A549 (cell line): ENCODE measurements at regions not wholly inside any gene's neighbourhood (a gene's known extent, or its start where the extent isn't known, plus 50 kb on each side); places are given as distances from the start of the nearest gene placed in this dataset.

ENCODE experiments used
- ATAC-seq, 2 experiments: fragments of 200-7000 bp in 1 of 2; fragments of >200 bp in 1 of 2; cut with Nextera tagmentation in 1 of 2; cut with Tn5 transposase in 1 of 2; 3 replicates each; pipeline versions ENCODE4 v1.8.0 to v1.9.1; 2018 to 2020; ENCODE audit warnings: mild to moderate bottlenecking in 1 of 2, moderate library complexity in 1 of 2
- CTCF ChIA-PET: fragments of 300-600 bp; sonication (Branson Sonifier 250); formaldehyde crosslinking; extraction: SDS; loops from one replicate; lab custom pipeline; 2021; ENCODE audit warnings: antibody characterized with exemption, inconsistent platforms; lab: Yijun Ruan, JAX
- POLR2A ChIA-PET: fragments of 350-600 bp; formaldehyde crosslinking; extraction: SDS; loops from one replicate; lab custom pipeline; 2021; ENCODE audit warnings: antibody characterized with exemption, inconsistent platforms; lab: Yijun Ruan, JAX
- DNase-seq, 2 experiments: peaks; one replicate each; pipeline versions ENCODE4 v3.0.0 to v3.0.0-alpha.2; 2011 to 2016; ENCODE audit warnings: low read depth in 1 of 2, low spot score in 1 of 2
- FAIRE-seq: peaks from 2 replicates; lab custom pipeline; 2011; peaks lifted over from hg19 to GRCh38; lab: Jason Lieb, UNC
- H3K27ac ChIP-seq, 2 experiments: fragments of >200 bp; sonication (Bioruptor Twin); formaldehyde crosslinking; 3 replicates each; pipeline ENCODE4 v1.5.1; 2016 to 2017
- H3K4me1 ChIP-seq: fragments of >200 bp; sonication (Bioruptor Twin); formaldehyde crosslinking; 3 replicates; pipeline ENCODE4 v1.6.1; 2016
- H3K4me2 ChIP-seq: fragments of >200 bp; sonication (Bioruptor Twin); formaldehyde crosslinking; 3 replicates; pipeline ENCODE4 v1.6.1; 2016
- H3K4me3 ChIP-seq: fragments of >200 bp; sonication (Bioruptor Twin); formaldehyde crosslinking; 3 replicates; pipeline ENCODE4 v1.5.1; 2016
- H3K9me3 ChIP-seq: fragments of >200 bp; sonication (Bioruptor Twin); formaldehyde crosslinking; 3 replicates; pipeline ENCODE4 v1.6.1; 2016
- BCL3 ChIP-seq: fragments of >200 bp; sonication (Bioruptor Twin); formaldehyde crosslinking; IDR thresholded peaks from 3 replicates; pipeline ENCODE4 v1.6.1; 2016
- BHLHE40 ChIP-seq: IDR thresholded peaks from 2 replicates; pipeline ENCODE4 v1.6.1; 2012; ENCODE audit warnings: low read depth, low read length, inconsistent platforms
- CBX8 ChIP-seq: fragments of 200-600 bp; sonication (generic); IDR thresholded peaks from 2 replicates; pipeline ENCODE4 v1.6.1; 2016
- CHD2 ChIP-seq: fragments of 150-350 bp; IDR thresholded peaks from 2 replicates; pipeline ENCODE4 v1.6.1; 2014; ENCODE audit warnings: low read length; ENCODE audit not compliant: partially characterized antibody
- CHD4 ChIP-seq: fragments of 200-600 bp; sonication (generic); IDR thresholded peaks from 2 replicates; pipeline ENCODE4 v1.6.1; 2016; ENCODE audit warnings: antibody characterized with exemption, mild to moderate bottlenecking, borderline replicate concordance
- CTCF ChIP-seq: fragments of >200 bp; sonication (Bioruptor Twin); formaldehyde crosslinking; IDR thresholded peaks from 3 replicates; pipeline ENCODE4 v1.5.1; 2016
- FOSB ChIP-seq: fragments of 250-450 bp; sonication (Bioruptor Pico); IDR thresholded peaks from 2 replicates; pipeline ENCODE4 v1.5.0; 2020; ENCODE audit warnings: mild to moderate bottlenecking, moderate library complexity
- FOSL2 ChIP-seq, 2 experiments: fragments of 450-650 bp in 1 of 2; fragments of >200 bp in 1 of 2; sonication (Bioruptor Twin) in 1 of 2; formaldehyde crosslinking; IDR thresholded peaks; 2 replicates each; pipeline versions ENCODE4 v1.5.0 to v1.6.1; 2016 to 2020; ENCODE audit warnings: mild to moderate bottlenecking in 1 of 2, moderate library complexity in 1 of 2
- GATA3 ChIP-seq: IDR thresholded peaks from 2 replicates; pipeline ENCODE4 v1.6.1; 2012; ENCODE audit warnings: borderline replicate concordance
- HEYL ChIP-seq: fragments of 250-450 bp; sonication (Bioruptor Pico); IDR thresholded peaks from 2 replicates; pipeline ENCODE4 v1.8.0; 2021; ENCODE audit warnings: mild to moderate bottlenecking, moderate library complexity
- HMGXB4 ChIP-seq: fragments of 250-450 bp; sonication (Bioruptor Pico); IDR thresholded peaks from 2 replicates; pipeline ENCODE4 v1.5.0; 2021; ENCODE audit warnings: mild to moderate bottlenecking, moderate library complexity, borderline replicate concordance
- HOXB13 ChIP-seq: fragments of 250-450 bp; sonication (Bioruptor Pico); IDR thresholded peaks from 2 replicates; pipeline ENCODE4 v1.5.0; 2020; ENCODE audit warnings: low read depth, mild to moderate bottlenecking, moderate library complexity
- HOXB5 ChIP-seq: fragments of 250-450 bp; sonication (Bioruptor Pico); IDR thresholded peaks from 2 replicates; pipeline ENCODE4 v1.5.0; 2020; ENCODE audit warnings: mild to moderate bottlenecking, moderate library complexity
- JUN ChIP-seq, 2 experiments: fragments of >200 bp; sonication (Bioruptor Twin); formaldehyde crosslinking; IDR thresholded peaks; 2 replicates in 1 of 2; 3 replicates in 1 of 2; pipeline ENCODE4 v1.6.1; 2016 to 2017
- JUNB ChIP-seq: fragments of >200 bp; sonication (Bioruptor Twin); formaldehyde crosslinking; IDR thresholded peaks from 2 replicates; pipeline ENCODE4 v1.6.1; 2016
- KDM1A ChIP-seq: fragments of 200-600 bp; sonication (generic); IDR thresholded peaks from 2 replicates; pipeline ENCODE4 v1.6.1; 2016; ENCODE audit warnings: low read depth, mild to moderate bottlenecking
- KDM5A ChIP-seq: fragments of 200-600 bp; sonication (generic); IDR thresholded peaks from 2 replicates; pipeline ENCODE4 v1.6.1; 2016; ENCODE audit warnings: antibody characterized with exemption, mild to moderate bottlenecking
- MAFK ChIP-seq: fragments of 450-650 bp; IDR thresholded peaks from 2 replicates; pipeline ENCODE4 v1.6.1; 2014; ENCODE audit not compliant: partially characterized antibody
- MAZ ChIP-seq: fragments of 150-350 bp; IDR thresholded peaks from 2 replicates; pipeline ENCODE4 v1.6.1; 2014; ENCODE audit warnings: antibody characterized with exemption, low read depth, low read length, borderline replicate concordance
- NFE2L2 ChIP-seq: fragments of 150-350 bp; conservative IDR thresholded peaks from 2 replicates; pipeline ENCODE4 v1.6.1; 2014; ENCODE audit warnings: low read length
- NPAS2 ChIP-seq: fragments of 250-450 bp; sonication (Bioruptor Pico); IDR thresholded peaks from 2 replicates; pipeline ENCODE4 v1.8.0; 2022; ENCODE audit warnings: mild to moderate bottlenecking, moderate library complexity, borderline replicate concordance
- NR3C1 ChIP-seq: fragments of >200 bp; sonication (Bioruptor Twin); formaldehyde crosslinking; IDR thresholded peaks from 3 replicates; pipeline ENCODE4 v1.6.1; 2017
- POLR2AphosphoS2 ChIP-seq: conservative IDR thresholded peaks from 2 replicates; pipeline ENCODE4 v1.6.1; 2012; ENCODE audit warnings: low read length, improper control_type of control experiment, inconsistent platforms
- RARB ChIP-seq: fragments of 250-450 bp; sonication (Bioruptor Pico); IDR thresholded peaks from 2 replicates; pipeline ENCODE4 v1.8.0; 2021; ENCODE audit warnings: mild to moderate bottlenecking, moderate library complexity
- SMC3 ChIP-seq: fragments of >200 bp; sonication (Bioruptor Twin); formaldehyde crosslinking; IDR thresholded peaks from 3 replicates; pipeline ENCODE4 v1.6.1; 2018; ENCODE audit warnings: inconsistent platforms
- SREBF2 ChIP-seq: fragments of 450-650 bp; IDR thresholded peaks from 2 replicates; pipeline ENCODE4 v1.6.1; 2014; ENCODE audit warnings: mild to moderate bottlenecking, moderate library complexity
- USF2 ChIP-seq: fragments of 450-650 bp; IDR thresholded peaks from 2 replicates; pipeline ENCODE4 v1.6.1; 2014; ENCODE audit warnings: antibody characterized with exemption
- ZFP36 ChIP-seq: fragments of 450-650 bp; IDR thresholded peaks from 2 replicates; pipeline ENCODE4 v1.6.1; 2014; ENCODE audit warnings: borderline replicate concordance; ENCODE audit not compliant: partially characterized antibody
- ZNF302 ChIP-seq: fragments of 250-450 bp; sonication (Bioruptor Pico); IDR thresholded peaks from 2 replicates; pipeline ENCODE4 v1.9.0; 2021; ENCODE audit warnings: inconsistent platforms, mild to moderate bottlenecking, moderate library complexity
- ZSCAN20 ChIP-seq: fragments of 250-450 bp; sonication (Bioruptor Pico); IDR thresholded peaks from 2 replicates; pipeline ENCODE4 v1.8.0; 2022; ENCODE audit warnings: mild to moderate bottlenecking, moderate library complexity
- WGBS: methylation state at CpG from one replicate; pipeline ENCODE4 v1.1.6; 2017; ENCODE audit errors: missing lambda C conversion rate; 5-methylcytosine and 5-hydroxymethylcytosine counted together

- FAIRE-seq (no peak), DNase-seq (no peak), ATAC-seq (no peak)
- TF ChIP-seq CBX8 (no peak), JUNB (no peak), NPAS2 (CRISPR knock-in tag) (no peak), NFE2L2 (no peak), KDM5A (no peak), BCL3 (no peak), HEYL (no peak), POLR2AphosphoS2 (no peak), SREBF2 (no peak), USF2 (no peak), FOSB (no peak), ZNF302 (no peak), JUN (IDR thresholded peaks at IDR 0.05) (no peak), KDM1A (no peak), MAZ (no peak), SMC3 (no peak), CHD2 (no peak), GATA3 (no peak), BHLHE40 (no peak), HMGXB4 (no peak)
- CTCF ChIA-PET: no interaction called here
- H3K27ac ChIP-seq: no peak overlapping the region
- no peak overlapping the region for H3K4me3 ChIP-seq
- POLR2A ChIA-PET: no interaction called here
- no peaks in the 10 kb centered on the region for H3K9me3 ChIP-seq
- no peaks in the 10 kb centered on the region for H3K4me1 ChIP-seq
- WGBS: 56% methylated on average over 14 of the region's 14 CpGs
- H3K4me2 ChIP-seq: no peak overlapping the region
These were observed 920.1 kb downstream of the BRD1 start for GRCh38 chr22:48907591-48907990.

GRCh38 chr22:48906216-48906835 is 921.3 kb downstream of the BRD1 start:
- POLR2A ChIA-PET: no interaction called here
- Histone ChIP-seq H3K4me3 (no peak overlapping the region), H3K9me3 (no peaks in the 10 kb centered on the region), H3K27ac (no peak overlapping the region), H3K4me1 (no peaks in the 10 kb centered on the region), H3K4me2 (no peak overlapping the region)
- no peak for FAIRE-seq
- no peak for DNase-seq
- WGBS: 49% methylated on average over 17 of the region's 17 CpGs
- TF ChIP-seq CTCF (no peak), HOXB13 (CRISPR knock-in tag) (no peak), CHD4 (no peak), ZFP36 (no peak), CHD2 (no peak), BHLHE40 (no peak), POLR2AphosphoS2 (no peak), NFE2L2 (no peak), FOSL2 (IDR thresholded peaks at IDR 0.05) (no peak), FOSL2 (CRISPR knock-in tag; IDR thresholded peaks at IDR 0.05) (no peak), MAZ (no peak), JUN (IDR thresholded peaks at IDR 0.05) (no peak), ZSCAN20 (CRISPR knock-in tag) (no peak), RARB (no peak), MAFK (no peak), CBX8 (no peak), NR3C1 (no peak), KDM5A (no peak), ZNF302 (no peak), HOXB5 (no peak), BCL3 (no peak)
- ATAC-seq: no peak
- CTCF ChIA-PET: no interaction called here
